HepG2 (cell line): ENCODE measurements at regions not wholly inside any gene's neighbourhood (a gene's known extent, or its start where the extent isn't known, plus 50 kb on each side); places are given as distances from the start of the nearest gene placed in this dataset.

Experiments used
- ATAC-seq: fragments of 200-7000 bp; cut with Tn5 transposase; 3 replicates; pipeline ENCODE4 v1.9.1; 2020; ENCODE audit warnings: mild to moderate bottlenecking, moderate library complexity
- BruUV-seq: library from RNA; stranded (reverse); fragments of 400-500 nt; replicated peaks from 2 replicates; lab custom pipeline; 2021; lab: Mats Ljungman, UMichigan
- CTCF ChIA-PET: fragments of 300-600 bp; formaldehyde crosslinking; extraction: SDS; loops from one replicate; lab custom pipeline; 2021; ENCODE audit warnings: low total read pairs, inconsistent platforms, low intra/inter-chr PET ratio; lab: Yijun Ruan, JAX
- POLR2A ChIA-PET: fragments of 350-600 bp; sonication (Branson Sonifier 250); formaldehyde crosslinking; loops from one replicate; lab custom pipeline; 2020; ENCODE audit warnings: antibody characterized with exemption, inconsistent platforms; lab: Yijun Ruan, JAX
- DNase-seq: peaks from one replicate; pipeline ENCODE4 v3.0.0-alpha.2; 2015; ENCODE audit warnings: low spot score
- FAIRE-seq: peaks from 3 replicates; lab custom pipeline; 2011; peaks lifted over from hg19 to GRCh38; lab: Jason Lieb, UNC
- H2AFZ ChIP-seq: one replicate; pipeline ENCODE4 v1.6.1; 2011; ENCODE audit warnings: low read length, inconsistent platforms
- H3K27ac ChIP-seq: fragments of 300-600 bp; 3 replicates; pipeline ENCODE4 v1.8.0; 2011; ENCODE audit warnings: mixed run types, mild to moderate bottlenecking, mixed read lengths, low read length, inconsistent platforms; ENCODE audit not compliant: insufficient read depth; ENCODE audit errors: extremely low read length
- H3K27me3 ChIP-seq, 2 experiments: fragments of 200-600 bp in 1 of 2; 2 replicates in 1 of 2; 3 replicates in 1 of 2; pipeline versions ENCODE4 v1.6.0 to v1.8.0; 2011; ENCODE audit warnings: low read length in 2 of 2, mild to moderate bottlenecking in 2 of 2, moderate library complexity in 2 of 2, inconsistent platforms in 1 of 2; ENCODE audit not compliant: insufficient read depth in 2 of 2, control insufficient read depth in 1 of 2
- H3K36me3 ChIP-seq, 2 experiments: fragments of 200-600 bp in 1 of 2; replicated peaks in 1 of 2; 2 replicates in 1 of 2; 3 replicates in 1 of 2; pipeline versions ENCODE4 v1.5.1 to v1.8.0; 2011; ENCODE audit warnings: low read length in 2 of 2, inconsistent platforms in 1 of 2; ENCODE audit not compliant: insufficient read depth in 2 of 2, control insufficient read depth in 1 of 2
- H3K4me1 ChIP-seq: 2 replicates; pipeline ENCODE4 v1.5.1; 2012; ENCODE audit warnings: low read length, inconsistent platforms; ENCODE audit not compliant: insufficient read depth
- H3K4me2 ChIP-seq: 2 replicates; pipeline ENCODE4 v1.6.0; 2011; ENCODE audit warnings: low read depth, low read length, inconsistent platforms
- H3K4me3 ChIP-seq, 3 experiments: fragments of 200-600 bp in 1 of 3; sonication (generic), shearing (Covaris generic) in 1 of 3; replicated peaks in 1 of 3; 2 replicates each; pipeline ENCODE4 v1.5.1; 2011 to 2016; ENCODE audit warnings: low read length in 3 of 3, inconsistent platforms in 2 of 3, low read depth in 2 of 3, mild to moderate bottlenecking in 2 of 3, control low read depth in 1 of 3, mixed read lengths in 1 of 3; ENCODE audit not compliant: insufficient read depth in 1 of 3
- H3K79me2 ChIP-seq: one replicate; pipeline ENCODE4 v1.6.1; 2011; ENCODE audit warnings: low read length, inconsistent platforms; ENCODE audit not compliant: insufficient read depth
- H3K9ac ChIP-seq: 2 replicates; pipeline ENCODE4 v1.6.0; 2011; ENCODE audit warnings: mild to moderate bottlenecking, low read depth, low read length, inconsistent platforms; ENCODE audit not compliant: insufficient read depth
- H3K9me3 ChIP-seq: 2 replicates; pipeline ENCODE4 v1.5.1; 2012; ENCODE audit warnings: mild to moderate bottlenecking, low read length
- H4K20me1 ChIP-seq: 2 replicates; pipeline ENCODE4 v1.6.0; 2011; ENCODE audit warnings: inconsistent platforms, mild to moderate bottlenecking, low read length, moderate library complexity; ENCODE audit not compliant: insufficient read depth
- LCORL ChIP-seq, 2 experiments: fragments of 450-650 bp in 1 of 2; sonication (generic) in 1 of 2; formaldehyde crosslinking in 1 of 2; IDR thresholded peaks; 2 replicates each; pipeline versions ENCODE4 v1.5.0 to v1.6.1; 2017 to 2020; ENCODE audit warnings: antibody characterized with exemption in 1 of 2, missing genetic modification reagents in 1 of 2
- NFE2L2 ChIP-seq: fragments of 150-350 bp; IDR thresholded peaks from 2 replicates; pipeline ENCODE4 v1.6.1; 2014; ENCODE audit warnings: low read length
- SNAI1 ChIP-seq: sonication (generic); formaldehyde crosslinking; IDR thresholded peaks from 2 replicates; pipeline ENCODE4 v1.5.0; 2020; ENCODE audit warnings: mild to moderate bottlenecking, missing genetic modification reagents, borderline replicate concordance
- ZBTB20 ChIP-seq: sonication (generic); formaldehyde crosslinking; IDR thresholded peaks from 2 replicates; pipeline ENCODE4 v1.8.1; 2023; ENCODE audit warnings: missing genetic modification reagents, low read depth, mild to moderate bottlenecking, borderline replicate concordance
- ZNF570 ChIP-seq: sonication (generic); formaldehyde crosslinking; IDR thresholded peaks from 2 replicates; pipeline ENCODE4 v1.4.0; 2020; ENCODE audit warnings: mild to moderate bottlenecking, missing genetic modification reagents, borderline replicate concordance
- ZNF615 ChIP-seq: sonication (generic); formaldehyde crosslinking; IDR thresholded peaks from 2 replicates; pipeline ENCODE4 v1.5.0; 2020; ENCODE audit warnings: mild to moderate bottlenecking, missing genetic modification reagents, borderline replicate concordance
- WGBS: methylation state at CpG from one replicate; pipeline ENCODE4 v1.1.6; 2017; ENCODE audit warnings: low lambda C conversion rate; 5-methylcytosine and 5-hydroxymethylcytosine counted together
- in situ Hi-C: cut with HindIII; loops from 2 replicates; pipeline ENCODE4 v1.10.0; 2017; ENCODE audit warnings: low pct_unique_long_range_greater_than_20kb; ENCODE audit not compliant: extremely low pct_ligation_motif_present
- intact Hi-C: fragments of 100-400 bp; cut with micrococcal nuclease; formaldehyde crosslinking; loops from one replicate; pipeline ENCODE4 v1.10.0; 2022; ENCODE audit not compliant: unreplicated experiment
- TF ChIP-seq, protein P1 (sequence below): sonication (generic); formaldehyde crosslinking; IDR thresholded peaks from 2 replicates; pipeline ENCODE4 v1.4.0; 2020; ENCODE audit warnings: missing genetic modification reagents
- TF ChIP-seq, protein P2 (sequence below): sonication (generic); formaldehyde crosslinking; IDR thresholded peaks from 2 replicates; pipeline ENCODE4 v1.4.0; 2020; ENCODE audit warnings: mild to moderate bottlenecking, low read depth, missing genetic modification reagents

DNA sequence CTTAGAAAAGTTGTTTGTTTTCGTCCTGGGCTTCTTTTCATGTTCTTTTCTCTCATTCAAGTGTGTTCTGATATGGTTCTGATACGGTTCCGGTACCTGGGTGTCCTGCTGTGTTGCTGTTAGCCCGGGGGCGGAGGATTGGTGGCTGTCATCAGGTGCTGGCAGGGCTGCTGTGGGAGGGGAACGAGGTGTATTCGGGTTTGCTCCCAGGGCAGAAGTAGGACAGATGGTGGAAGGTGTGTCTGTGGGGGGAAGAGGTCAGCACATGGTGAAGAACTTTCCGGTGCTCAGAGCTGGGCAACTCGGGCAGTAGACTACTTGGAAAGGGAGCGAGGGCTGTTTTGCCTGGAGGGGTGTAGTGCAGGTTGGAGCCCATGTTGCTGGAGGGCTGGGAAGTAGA lies 70.2 kb downstream of the SLC25A47 start (continued):
- TF ChIP-seq, protein P1, sequence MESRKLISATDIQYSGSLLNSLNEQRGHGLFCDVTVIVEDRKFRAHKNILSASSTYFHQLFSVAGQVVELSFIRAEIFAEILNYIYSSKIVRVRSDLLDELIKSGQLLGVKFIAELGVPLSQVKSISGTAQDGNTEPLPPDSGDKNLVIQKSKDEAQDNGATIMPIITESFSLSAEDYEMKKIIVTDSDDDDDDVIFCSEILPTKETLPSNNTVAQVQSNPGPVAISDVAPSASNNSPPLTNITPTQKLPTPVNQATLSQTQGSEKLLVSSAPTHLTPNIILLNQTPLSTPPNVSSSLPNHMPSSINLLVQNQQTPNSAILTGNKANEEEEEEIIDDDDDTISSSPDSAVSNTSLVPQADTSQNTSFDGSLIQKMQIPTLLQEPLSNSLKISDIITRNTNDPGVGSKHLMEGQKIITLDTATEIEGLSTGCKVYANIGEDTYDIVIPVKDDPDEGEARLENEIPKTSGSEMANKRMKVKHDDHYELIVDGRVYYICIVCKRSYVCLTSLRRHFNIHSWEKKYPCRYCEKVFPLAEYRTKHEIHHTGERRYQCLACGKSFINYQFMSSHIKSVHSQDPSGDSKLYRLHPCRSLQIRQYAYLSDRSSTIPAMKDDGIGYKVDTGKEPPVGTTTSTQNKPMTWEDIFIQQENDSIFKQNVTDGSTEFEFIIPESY = no peak
- no peak for TF ChIP-seq SNAI1 (CRISPR knock-in tag)
- TF ChIP-seq, all 625 proteins: peak for 0

DNA sequence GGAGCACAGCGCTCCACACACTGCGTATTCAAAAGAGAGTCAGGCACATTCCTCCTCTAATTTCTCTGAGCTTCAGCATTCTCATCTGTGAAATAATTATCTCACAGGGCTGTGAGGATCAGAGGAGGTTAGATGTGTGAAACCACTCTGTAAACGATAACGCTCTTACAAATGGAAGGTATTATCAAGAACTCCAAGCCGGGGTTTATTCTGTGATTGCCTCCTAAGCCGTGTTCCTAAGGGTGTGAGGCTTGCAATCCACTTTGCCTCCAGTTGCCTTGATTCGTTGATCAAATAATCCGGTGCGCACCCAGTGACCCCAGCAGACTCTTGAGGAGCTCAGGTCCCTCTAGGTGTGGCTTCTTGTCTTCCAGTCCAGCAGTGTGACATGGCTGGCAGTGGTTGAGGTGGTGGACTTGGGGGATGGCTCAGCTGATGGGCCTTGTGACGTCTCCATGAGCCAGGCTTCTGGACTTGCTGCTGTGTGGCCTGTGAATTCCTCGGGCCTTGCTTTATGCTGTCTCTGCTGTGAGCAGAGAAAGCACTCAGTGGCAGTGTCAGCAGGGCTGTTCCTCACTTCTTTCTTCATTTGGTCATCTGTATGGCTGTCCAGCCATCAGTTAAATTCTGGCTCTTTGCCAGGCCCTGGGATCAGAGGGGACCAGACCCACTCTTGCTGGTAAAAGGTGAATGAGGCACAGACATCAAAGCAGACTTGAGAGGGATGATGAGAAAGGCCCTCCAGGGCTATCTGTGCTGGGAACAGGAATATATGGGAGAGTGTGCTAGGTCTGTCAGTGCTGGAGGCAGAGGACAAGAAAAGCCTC lies 71.0 kb downstream of the SLC25A47 start:
- Histone ChIP-seq H3K79me2 (no peaks in the 10 kb centered on the region), H3K9ac (no peak overlapping the region), H4K20me1 (no peaks in the 10 kb centered on the region), H3K27me3 (no peaks in the 10 kb centered on the region), H3K4me1 (peaks cover 54% of the 10 kb centered on the region), H3K36me3 (no peaks in the 10 kb centered on the region; a peak in 1 of 5 replicates), H2AFZ (no peak overlapping the region), H3K4me3 (no peak overlapping the region), H3K4me2 (no peak overlapping the region), H3K27ac (no peak overlapping the region), H3K9me3 (no peaks in the 10 kb centered on the region)
- POLR2A ChIA-PET = no interaction called here
- in situ Hi-C loops = no loop called here
- 98% methylated on average over 11 of the region's 11 CpGs for WGBS
- TF ChIP-seq ZBTB20 (CRISPR knock-in tag) (no peak), NFE2L2 (no peak), LCORL (IDR thresholded peaks at IDR 0.05) (peak; percentile 52; the same call in 1 of the 2 replicates), LCORL (CRISPR knock-in tag; IDR thresholded peaks at IDR 0.05) (no peak), ZNF570 (no peak), ZNF615 (CRISPR knock-in tag) (no peak)
- TF ChIP-seq, protein P2, sequence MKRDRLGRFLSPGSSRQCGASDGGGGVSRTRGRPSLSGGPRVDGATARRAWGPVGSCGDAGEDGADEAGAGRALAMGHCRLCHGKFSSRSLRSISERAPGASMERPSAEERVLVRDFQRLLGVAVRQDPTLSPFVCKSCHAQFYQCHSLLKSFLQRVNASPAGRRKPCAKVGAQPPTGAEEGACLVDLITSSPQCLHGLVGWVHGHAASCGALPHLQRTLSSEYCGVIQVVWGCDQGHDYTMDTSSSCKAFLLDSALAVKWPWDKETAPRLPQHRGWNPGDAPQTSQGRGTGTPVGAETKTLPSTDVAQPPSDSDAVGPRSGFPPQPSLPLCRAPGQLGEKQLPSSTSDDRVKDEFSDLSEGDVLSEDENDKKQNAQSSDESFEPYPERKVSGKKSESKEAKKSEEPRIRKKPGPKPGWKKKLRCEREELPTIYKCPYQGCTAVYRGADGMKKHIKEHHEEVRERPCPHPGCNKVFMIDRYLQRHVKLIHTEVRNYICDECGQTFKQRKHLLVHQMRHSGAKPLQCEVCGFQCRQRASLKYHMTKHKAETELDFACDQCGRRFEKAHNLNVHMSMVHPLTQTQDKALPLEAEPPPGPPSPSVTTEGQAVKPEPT (CRISPR knock-in tag) = no peak
- CTCF ChIA-PET = no interaction called here
- BruUV-seq = no TSS peak
- no peak for DNase-seq
- no peak for ATAC-seq
- intact Hi-C loops = no loop called here
- no peak for FAIRE-seq
